AML-193 (cell line): ENCODE measurements at regions not wholly inside any gene's neighbourhood (a gene's known extent, or its start where the extent isn't known, plus 50 kb on each side); places are given as distances from the start of the nearest gene placed in this dataset.

ENCODE experiments used
- DNase-seq, 2 experiments: peaks; one replicate each; lab custom pipeline; 2025; lab: John Stamatoyannopoulos, UW

DNA sequence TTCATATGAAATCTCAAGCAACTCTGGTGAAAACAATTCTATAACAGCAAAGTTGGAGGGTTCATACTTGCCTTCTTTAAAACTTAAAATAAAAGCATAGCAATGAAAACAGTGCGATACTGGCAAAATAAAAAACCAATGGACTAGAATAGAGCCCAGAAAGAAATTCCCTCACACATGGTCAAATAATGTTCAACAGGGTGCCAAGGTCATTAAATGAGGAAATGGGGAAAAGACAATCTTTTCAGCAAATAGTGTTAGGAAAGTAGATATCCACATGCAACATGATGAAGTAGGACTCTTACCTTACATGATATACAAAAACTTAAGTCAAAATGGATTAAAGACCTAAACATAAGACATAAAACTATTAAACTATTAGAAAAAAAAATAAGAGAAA, 970.2 kb upstream of the AGA start:
- no peak for DNase-seq

DNA sequence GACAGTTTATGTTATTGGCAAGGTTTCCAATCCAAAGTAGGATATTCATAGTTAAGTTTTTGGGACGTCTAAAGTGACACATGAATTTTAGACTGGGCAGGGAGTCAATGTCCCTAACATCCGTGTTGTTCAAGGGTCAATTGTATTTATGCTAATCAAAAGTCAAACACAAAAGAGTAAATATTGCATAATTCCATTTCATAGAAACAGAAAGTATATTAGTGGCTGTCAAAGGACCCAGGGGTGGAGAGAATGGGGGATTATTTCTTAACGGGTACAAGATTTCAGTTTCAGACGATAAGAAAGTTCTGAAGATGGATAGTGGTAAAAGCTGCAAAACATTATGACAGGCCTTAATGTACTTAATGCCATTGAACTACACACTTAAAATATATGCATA, 971.8 kb upstream of the AGA start:
- no peak for DNase-seq

GRCh38 chr4:178414881-178415446, 972.7 kb upstream of the AGA start:
- DNase-seq = no peak

GRCh38 chr4:178415925-178416324, 973.7 kb upstream of the AGA start:
- DNase-seq = no peak

GRCh38 chr4:178423366-178423765, 981.1 kb upstream of the AGA start:
- no peak for DNase-seq

DNA sequence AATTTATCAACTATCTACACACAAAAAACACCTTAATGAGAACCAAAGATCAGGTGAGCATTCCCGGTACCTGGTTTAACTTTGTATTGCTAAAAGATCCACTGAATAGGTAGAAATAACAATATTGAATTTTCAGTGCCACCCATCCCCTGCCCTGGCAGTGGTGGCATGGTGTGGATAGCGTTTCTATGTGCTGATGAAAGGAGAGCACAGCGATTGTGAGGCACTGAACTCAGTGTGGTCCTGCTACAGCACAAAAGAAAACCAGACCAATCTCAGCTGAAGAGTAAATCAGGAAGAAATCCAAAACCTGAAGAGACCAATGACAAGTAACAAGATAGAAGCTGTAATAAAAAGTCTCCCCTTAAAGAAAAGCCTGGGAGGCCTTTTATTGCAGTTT, 984.6 kb upstream of the AGA start:
- DNase-seq = no peak

DNA sequence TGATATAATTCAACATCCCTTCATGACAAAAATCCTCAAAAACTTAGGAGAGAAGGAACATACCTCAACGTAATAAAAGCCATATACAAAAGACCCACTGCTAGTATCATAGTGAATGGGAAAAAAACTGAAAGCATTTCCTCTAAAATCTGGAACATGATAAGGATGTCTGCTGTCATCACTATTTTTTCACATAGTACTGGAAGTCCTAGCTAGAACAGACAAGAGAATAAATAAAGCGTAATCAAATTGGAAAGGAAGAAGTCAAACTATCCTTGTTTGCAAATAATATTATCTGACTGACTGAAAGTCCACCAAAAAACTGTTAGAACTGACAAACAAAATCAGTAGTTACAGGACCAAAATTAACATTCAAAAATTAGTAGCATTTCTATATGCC, 985.4 kb upstream of the AGA start:
- no peak for DNase-seq

DNA sequence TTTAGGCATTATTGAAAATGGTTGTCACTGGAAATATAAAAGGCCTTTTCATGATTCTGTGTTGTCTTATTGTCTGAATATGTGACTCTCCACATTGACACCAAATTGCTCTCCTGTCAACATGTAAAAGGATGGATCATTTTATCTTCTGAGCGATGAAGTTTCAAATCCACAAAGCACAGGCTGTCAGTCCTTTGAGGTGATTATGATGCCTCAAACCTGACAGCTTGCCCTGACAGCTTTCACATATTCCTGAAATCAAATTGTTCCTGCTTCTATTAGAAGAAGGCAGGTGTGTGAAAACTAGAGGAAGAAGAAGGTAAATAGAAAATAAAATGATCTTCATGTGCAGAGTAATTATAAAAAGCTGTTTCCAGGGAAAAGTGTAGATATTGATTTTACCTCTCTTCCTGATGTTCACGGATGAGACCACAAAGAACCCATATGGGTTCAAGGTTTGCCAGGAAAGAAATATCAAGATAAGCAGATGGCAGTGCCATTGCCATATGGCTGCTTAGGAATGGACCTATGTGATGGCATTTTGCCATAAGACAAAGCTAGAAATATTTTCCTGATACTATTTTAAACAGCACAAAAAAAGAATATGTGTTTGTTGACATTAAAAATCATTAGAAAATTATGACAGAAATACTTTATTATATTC, 1006.3 kb upstream of the AGA start:
- DNase-seq = no peak

- no peak for DNase-seq
Measured at GRCh38 chr4:178450614-178451013, 1008.4 kb upstream of the AGA start.

- DNase-seq = no peak
Measured at GRCh38 chr4:178453057-178453456, 1010.8 kb upstream of the AGA start.

DNA sequence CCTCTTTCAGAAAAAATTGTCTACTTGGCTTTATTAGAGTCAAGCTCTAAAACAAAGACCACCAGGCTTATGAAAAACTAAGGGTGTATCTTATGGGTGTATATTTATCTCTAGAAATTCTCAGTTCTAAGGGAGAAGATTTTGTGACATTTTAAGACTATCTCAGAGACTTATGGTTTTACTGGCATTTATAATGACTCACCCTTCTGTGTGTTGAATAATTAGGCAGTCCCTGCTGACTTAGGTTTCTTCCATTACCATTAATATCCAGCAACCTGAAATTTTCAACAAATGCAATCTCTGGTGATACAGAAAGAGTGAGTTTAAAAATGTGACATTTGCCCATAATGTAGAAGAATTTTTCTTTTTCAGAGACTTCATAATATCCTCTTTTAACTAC, 1015.0 kb upstream of the AGA start:
- no peak for DNase-seq

DNA sequence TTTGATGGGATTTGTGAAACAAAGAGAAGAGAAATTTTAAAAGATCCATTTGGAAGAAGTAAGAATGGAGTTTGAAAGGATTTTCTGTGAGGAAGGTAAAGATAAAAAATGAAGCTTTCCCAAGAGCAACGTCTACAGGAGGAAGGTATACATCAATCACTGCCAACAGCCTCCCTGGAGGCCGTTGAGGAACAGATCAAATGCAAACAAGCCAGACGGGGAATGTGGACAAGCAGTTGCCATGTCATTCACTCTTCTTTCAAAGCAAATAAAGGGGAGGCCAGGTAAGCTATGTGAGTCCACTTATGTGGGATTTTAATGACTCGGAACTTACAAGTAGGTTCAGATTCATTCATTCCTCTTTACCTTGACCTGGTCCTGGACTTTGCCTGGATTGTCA, 1020.5 kb upstream of the AGA start:
- DNase-seq = no peak

GRCh38 chr4:178463747-178464146, 1021.5 kb upstream of the AGA start:
- no peak for DNase-seq

GRCh38 chr4:178470996-178471784, 1029.0 kb upstream of the AGA start:
- DNase-seq = no peak

DNA sequence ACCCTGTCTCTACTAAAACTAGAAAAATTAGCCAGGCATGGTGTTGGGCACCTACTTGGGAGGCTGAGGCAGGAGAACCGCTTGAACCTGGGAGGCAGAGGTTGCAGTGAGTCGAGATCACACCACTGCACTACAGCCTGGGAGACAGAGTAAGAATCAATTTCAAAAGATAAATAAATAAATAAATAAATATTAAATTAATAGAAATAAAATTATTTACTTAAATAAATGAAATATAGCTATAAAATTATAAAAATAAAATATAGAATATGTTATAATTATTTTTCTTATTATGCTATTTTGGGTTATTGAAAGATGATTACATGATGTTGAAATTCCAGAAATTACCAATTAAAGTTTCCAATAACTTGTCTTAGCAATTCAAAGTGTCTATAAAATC, 1029.8 kb upstream of the AGA start:
- no peak for DNase-seq

DNA sequence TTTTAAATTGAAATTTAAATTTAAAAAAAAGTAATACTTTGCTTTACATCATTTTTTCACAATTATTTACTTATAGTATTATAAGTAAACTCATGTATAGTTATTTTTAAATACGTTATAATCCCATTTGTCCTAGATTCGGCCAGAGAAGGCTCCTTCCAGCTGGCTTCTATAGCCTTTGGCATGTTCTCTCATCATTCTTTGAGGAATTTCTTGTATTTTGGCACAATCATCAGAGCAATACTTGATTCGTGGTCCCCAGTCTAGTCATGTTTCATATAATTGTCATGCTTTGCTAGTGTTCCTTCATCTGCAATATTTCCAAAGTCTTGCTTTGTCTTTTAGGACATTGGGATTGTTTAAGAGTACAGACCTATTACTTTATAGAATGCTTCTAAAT, 1037.9 kb upstream of the AGA start:
- DNase-seq = no peak

DNA sequence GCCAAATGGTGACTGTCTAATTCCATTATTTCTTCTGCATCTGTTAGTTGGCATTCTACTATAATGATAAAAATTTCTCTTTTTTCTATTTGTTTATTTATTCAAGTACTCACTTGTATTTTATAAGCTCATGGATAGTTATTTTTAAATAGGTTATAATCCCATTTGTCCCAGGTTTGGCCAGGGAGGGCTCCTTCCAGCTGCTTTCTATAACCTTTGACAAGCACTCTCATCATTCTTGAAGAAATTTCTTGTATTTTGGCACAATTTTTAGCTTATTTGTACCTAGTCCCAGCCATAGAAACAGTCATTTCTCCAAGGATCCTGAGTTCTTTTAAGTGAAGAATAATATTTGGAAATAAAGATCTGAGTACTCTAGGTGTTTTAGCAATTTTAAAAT, 1038.6 kb upstream of the AGA start:
- no peak for DNase-seq

DNA sequence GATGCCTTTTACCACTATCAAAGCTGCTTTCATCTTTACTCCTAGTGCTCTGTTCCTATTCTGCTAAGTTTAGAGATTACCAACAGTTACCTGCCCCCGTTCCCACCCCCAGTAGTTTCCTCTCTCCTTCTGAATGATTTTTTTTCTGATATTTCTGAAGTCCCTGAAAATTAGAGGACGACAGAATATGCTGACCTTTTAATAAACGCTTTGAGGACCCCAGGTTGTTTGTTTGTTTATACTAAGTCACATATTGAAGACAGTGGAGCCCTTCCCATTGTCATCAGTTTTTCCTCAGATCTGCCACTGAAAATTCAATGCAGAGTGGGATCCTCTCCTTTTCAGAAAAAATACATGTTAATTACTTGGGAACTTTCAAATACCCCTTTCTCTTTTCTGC, 1039.3 kb upstream of the AGA start:
- DNase-seq = no peak

GRCh38 chr4:178523038-178523437, 1080.8 kb upstream of the AGA start:
- DNase-seq = no peak

- DNase-seq = no peak
Measured at GRCh38 chr4:178535939-178536579, 1093.8 kb upstream of the AGA start.

- no peak for DNase-seq
Measured at GRCh38 chr4:178553201-178553600, 1111.0 kb upstream of the AGA start.

DNA sequence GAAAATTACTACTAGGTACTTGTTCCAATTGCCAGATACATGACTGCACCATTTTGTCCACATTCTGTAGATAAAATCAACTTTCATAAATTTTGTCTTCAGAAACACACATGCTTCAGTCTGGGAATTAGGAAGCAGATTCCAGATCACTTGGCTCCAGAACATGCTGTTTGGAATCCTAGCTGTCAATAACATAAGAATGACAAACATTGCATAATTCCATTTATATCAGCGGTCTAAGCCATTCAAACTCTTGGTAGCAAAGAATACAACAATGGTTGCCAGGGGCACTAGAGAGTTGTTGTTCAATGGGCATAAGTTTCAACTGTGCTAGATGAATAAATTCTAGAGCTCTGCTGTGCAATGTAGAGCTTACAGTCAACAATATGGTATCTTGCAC, 1112.1 kb upstream of the AGA start:
- DNase-seq = no peak

DNA sequence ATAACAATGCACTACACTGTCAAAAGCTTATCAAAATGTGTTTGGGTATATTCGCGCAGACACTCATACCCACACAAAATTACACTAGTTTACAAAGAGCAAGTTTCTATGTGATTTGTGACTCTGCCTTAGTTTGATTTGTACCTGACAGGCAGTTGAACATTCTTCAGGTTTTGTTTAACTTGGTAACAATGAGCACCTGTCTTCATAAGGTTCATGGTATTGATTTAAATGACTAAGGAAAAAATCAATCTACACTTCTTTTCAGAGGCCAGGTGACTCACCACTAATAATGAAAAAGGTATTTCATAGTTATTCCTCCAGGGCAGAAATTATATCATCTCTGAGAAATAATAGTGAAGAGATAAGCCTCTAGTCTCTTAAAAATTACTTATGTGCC, 1114.6 kb upstream of the AGA start:
- DNase-seq = no peak
